ENCODE measurements at regions not wholly inside any gene's neighbourhood (a gene's known extent, or its start where the extent isn't known, plus 50 kb on each side); places are given as distances from the start of the nearest gene placed in this dataset.

- TF ChIP-seq, protein P1, sequence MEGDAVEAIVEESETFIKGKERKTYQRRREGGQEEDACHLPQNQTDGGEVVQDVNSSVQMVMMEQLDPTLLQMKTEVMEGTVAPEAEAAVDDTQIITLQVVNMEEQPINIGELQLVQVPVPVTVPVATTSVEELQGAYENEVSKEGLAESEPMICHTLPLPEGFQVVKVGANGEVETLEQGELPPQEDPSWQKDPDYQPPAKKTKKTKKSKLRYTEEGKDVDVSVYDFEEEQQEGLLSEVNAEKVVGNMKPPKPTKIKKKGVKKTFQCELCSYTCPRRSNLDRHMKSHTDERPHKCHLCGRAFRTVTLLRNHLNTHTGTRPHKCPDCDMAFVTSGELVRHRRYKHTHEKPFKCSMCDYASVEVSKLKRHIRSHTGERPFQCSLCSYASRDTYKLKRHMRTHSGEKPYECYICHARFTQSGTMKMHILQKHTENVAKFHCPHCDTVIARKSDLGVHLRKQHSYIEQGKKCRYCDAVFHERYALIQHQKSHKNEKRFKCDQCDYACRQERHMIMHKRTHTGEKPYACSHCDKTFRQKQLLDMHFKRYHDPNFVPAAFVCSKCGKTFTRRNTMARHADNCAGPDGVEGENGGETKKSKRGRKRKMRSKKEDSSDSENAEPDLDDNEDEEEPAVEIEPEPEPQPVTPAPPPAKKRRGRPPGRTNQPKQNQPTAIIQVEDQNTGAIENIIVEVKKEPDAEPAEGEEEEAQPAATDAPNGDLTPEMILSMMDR (IDR thresholded peaks at IDR 0.05): no peak
- TF ChIP-seq POLR2A (IDR thresholded peaks at IDR 0.05): no peak
- TF ChIP-seq POLR2AphosphoS5 (IDR thresholded peaks at IDR 0.05): no peak
Measured at GRCh38 chr3:132117642-132118041, 82.8 kb upstream of the CPNE4 start.
